Mucosa of descending colon (tissue), 3 donors: ENCODE measurements at regions not wholly inside any gene's neighbourhood (a gene's known extent, or its start where the extent isn't known, plus 50 kb on each side); places are given as distances from the start of the nearest gene placed in this dataset.

Experiments used
- ATAC-seq: fragments of 200-7000 bp; cut with Tn5 transposase; one replicate; pipeline ENCODE4 v1.9.1; 2020; ENCODE audit warnings: mild to moderate bottlenecking, moderate library complexity
- DNase-seq, 3 donors: peaks; one replicate each; pipeline ENCODE4 v3.0.0-alpha.2; 2020
- H3K36me3 ChIP-seq: fragments of 200-600 bp; one replicate; pipeline ENCODE4 v1.8.0; 2021; ENCODE audit warnings: low read depth, mild to moderate bottlenecking
- H3K4me1 ChIP-seq: fragments of 200-600 bp; one replicate; pipeline ENCODE4 v1.8.0; 2021; ENCODE audit warnings: low read depth, mild to moderate bottlenecking
- H3K4me3 ChIP-seq: fragments of 200-600 bp; one replicate; pipeline ENCODE4 v1.8.0; 2021; ENCODE audit warnings: mild to moderate bottlenecking
- H3K9me3 ChIP-seq: fragments of 200-600 bp; one replicate; pipeline ENCODE4 v1.8.0; 2021; ENCODE audit warnings: mild to moderate bottlenecking
- intact Hi-C, 2 donors: fragments of 100-400 bp; cut with DNase I in 1 of 2; cut with micrococcal nuclease in 1 of 2; formaldehyde crosslinking; loops; one replicate each; pipeline versions ENCODE4 v1.11.0 to v1.11.1; 2022; cut with DNase I, micrococcal nuclease
- TF ChIP-seq, protein P1 (sequence below): fragments of 200-600 bp; IDR thresholded peaks from one replicate; pipeline ENCODE4 v1.8.0; 2022; ENCODE audit warnings: antibody characterized with exemption, mild to moderate bottlenecking
- donor health status: DM: no; HTN: no; CAD: no; lungs with moderate emphysema.
- donor health status: DM: no; HTN: no; CAD: no.
- donor health status: DM: no; HTN: yes; CAD: no.

DNA sequence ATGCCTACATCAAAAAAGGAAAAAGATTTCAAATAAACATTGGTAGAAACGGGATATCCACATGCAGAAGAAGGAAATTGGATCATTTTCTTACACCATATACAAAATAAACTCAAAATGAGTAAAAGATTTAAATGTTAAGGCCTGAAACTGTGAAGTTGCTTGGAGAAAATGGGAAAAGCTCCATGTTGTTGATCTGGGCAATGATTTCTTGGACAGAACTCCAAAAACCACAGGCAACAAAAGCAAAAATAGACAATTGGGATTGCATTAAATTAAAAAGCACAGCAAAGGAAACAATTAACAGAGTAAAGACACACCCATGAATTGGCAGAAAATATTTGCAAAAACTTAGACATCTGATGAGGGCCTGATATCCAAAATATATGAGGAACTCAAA, 105.2 kb upstream of the APP start:
- H3K9me3 ChIP-seq: peaks cover 36% of the 10 kb centered on the region
- ATAC-seq: no peak
- H3K4me3 ChIP-seq: no peak overlapping the region
- H3K36me3 ChIP-seq: no peaks in the 10 kb centered on the region
- intact Hi-C loops: no loop called here
- H3K4me1 ChIP-seq: no peaks in the 10 kb centered on the region
- TF ChIP-seq, protein P1, sequence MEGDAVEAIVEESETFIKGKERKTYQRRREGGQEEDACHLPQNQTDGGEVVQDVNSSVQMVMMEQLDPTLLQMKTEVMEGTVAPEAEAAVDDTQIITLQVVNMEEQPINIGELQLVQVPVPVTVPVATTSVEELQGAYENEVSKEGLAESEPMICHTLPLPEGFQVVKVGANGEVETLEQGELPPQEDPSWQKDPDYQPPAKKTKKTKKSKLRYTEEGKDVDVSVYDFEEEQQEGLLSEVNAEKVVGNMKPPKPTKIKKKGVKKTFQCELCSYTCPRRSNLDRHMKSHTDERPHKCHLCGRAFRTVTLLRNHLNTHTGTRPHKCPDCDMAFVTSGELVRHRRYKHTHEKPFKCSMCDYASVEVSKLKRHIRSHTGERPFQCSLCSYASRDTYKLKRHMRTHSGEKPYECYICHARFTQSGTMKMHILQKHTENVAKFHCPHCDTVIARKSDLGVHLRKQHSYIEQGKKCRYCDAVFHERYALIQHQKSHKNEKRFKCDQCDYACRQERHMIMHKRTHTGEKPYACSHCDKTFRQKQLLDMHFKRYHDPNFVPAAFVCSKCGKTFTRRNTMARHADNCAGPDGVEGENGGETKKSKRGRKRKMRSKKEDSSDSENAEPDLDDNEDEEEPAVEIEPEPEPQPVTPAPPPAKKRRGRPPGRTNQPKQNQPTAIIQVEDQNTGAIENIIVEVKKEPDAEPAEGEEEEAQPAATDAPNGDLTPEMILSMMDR: no peak
- no peak for DNase-seq

DNA sequence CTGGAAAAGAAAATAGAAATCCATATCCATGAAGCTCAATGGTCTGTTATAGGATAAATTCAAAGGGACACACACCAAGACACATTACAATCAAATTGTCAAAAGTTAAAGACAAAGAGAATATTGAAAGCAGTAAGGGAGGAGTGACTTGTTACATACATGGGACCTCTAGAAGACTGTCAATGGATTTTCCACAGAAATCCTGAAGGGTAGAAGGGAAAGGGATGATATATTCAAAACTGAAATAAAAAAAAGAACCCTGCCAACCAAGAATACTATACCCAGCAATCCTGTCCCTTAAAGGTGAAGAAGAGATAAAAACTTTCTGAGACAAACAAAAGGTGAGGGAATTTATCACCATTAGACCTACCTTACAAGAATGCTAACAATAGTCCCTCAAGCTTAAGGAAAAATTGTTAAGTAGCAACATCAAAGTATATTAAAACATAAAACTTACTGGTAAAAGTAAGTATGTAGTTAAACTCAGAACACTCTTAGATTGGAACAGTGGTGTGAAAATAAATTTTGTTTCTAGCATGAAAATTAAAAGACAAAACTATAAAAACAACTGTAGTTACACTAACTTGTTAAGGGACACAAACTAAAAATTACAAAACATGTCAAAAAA, 103.2 kb upstream of the APP start:
- intact Hi-C loops: no loop called here
- no peaks in the 10 kb centered on the region for H3K4me1 ChIP-seq
- H3K36me3 ChIP-seq: no peaks in the 10 kb centered on the region
- DNase-seq: no peak
- TF ChIP-seq, protein P1: no peak
- H3K4me3 ChIP-seq: no peak overlapping the region
- no peak for ATAC-seq
- H3K9me3 ChIP-seq: peaks cover 36% of the 10 kb centered on the region

DNA sequence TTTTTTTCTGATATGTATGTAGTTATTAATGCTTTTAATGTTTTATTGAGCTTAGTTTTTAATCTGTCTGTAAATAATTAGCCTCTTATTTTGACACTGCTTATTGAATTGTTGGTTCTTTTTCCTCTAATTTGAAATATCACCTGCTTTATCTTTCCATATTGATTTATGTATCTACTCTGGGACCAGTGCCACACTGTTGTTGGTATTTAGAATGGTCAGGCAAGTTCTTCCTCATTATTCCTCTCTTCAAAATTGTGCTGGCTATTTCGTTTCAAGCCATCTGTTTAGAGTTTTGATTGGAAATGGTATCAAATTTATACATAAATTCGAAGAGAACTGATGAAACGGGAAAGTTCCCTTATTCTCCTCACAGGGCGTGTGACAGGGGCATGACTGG, 96.8 kb upstream of the APP start:
- no peaks in the 10 kb centered on the region for H3K36me3 ChIP-seq
- DNase-seq: no peak
- intact Hi-C loops: no loop called here
- H3K4me1 ChIP-seq: no peaks in the 10 kb centered on the region
- ATAC-seq: no peak
- H3K9me3 ChIP-seq: peaks cover 4% of the 10 kb centered on the region
- TF ChIP-seq, protein P1: no peak
- no peak overlapping the region for H3K4me3 ChIP-seq

DNA sequence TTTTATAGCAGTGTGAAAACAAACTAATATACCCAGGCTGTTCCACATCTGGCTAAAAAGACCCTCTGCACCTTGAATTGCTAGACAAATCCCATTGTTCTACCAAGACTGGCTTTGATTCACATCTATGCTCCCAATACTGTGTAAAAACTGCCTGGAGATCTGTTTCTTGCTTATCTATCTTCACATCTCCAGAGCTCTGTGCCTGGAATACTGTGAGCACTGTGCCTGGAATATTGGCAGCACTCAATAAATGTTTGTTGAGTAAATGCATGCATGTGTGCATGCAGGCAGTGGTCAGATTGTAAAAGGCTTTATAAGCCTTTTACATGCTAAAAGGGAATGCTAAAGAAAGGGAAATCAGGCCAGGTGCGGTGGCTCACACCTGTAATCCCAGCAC, 75.5 kb upstream of the APP start:
- no peaks in the 10 kb centered on the region for H3K9me3 ChIP-seq
- H3K4me1 ChIP-seq: no peaks in the 10 kb centered on the region
- no peak for DNase-seq
- TF ChIP-seq, protein P1: no peak
- no peak overlapping the region for H3K4me3 ChIP-seq
- intact Hi-C loops: no loop called here
- no peaks in the 10 kb centered on the region for H3K36me3 ChIP-seq
- ATAC-seq: no peak

DNA sequence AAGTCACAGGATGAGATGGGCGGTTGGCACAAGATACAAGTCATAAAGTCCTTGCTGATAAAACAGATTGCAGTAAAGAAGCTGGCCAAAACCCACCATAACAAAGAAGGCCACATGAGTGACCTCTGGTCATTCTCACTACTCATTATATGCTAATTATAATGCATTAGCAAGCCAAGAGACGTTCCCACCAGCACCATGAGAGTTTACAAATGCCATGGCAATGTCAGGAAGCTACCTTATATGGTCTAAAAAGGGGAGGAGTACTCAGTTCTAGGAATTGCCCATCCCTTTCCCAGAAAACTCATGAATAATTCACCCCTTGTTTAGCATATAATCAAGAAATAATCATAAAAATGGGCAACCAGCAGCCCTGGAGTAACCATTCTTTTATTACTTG, 74.9 kb upstream of the APP start:
- Histone ChIP-seq H3K4me3 (no peak overlapping the region), H3K36me3 (no peaks in the 10 kb centered on the region), H3K9me3 (no peaks in the 10 kb centered on the region), H3K4me1 (no peaks in the 10 kb centered on the region)
- no peak for DNase-seq
- intact Hi-C loops: no loop called here
- no peak for ATAC-seq
- TF ChIP-seq, protein P1: no peak

DNA sequence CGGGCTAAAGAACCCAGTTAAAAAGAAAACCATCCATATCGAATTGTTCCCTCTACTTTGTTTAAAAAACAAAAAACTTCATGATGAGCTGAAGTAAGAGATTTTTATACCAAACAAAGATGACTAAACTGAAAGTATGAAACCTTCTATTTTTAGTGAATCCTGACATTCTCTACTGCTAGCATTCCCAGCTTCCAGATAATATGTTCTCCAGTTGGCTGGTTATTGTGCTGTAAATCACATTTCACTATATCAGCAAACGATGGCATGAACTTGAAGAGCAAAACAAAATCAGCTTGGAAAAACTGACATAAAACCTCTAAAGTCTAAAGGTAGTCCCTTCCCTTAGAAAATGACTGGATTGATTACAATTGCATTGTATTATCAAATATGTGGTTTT, 68.1 kb upstream of the APP start:
- intact Hi-C loops: no loop called here
- no peak for ATAC-seq
- no peak overlapping the region for H3K4me3 ChIP-seq
- H3K4me1 ChIP-seq: no peaks in the 10 kb centered on the region
- TF ChIP-seq, protein P1: no peak
- H3K9me3 ChIP-seq: no peaks in the 10 kb centered on the region
- no peak for DNase-seq
- H3K36me3 ChIP-seq: no peaks in the 10 kb centered on the region
